ENCODE measurements at regions not wholly inside any gene's neighbourhood (a gene's known extent, or its start where the extent isn't known, plus 50 kb on each side); places are given as distances from the start of the nearest gene placed in this dataset.

DNA sequence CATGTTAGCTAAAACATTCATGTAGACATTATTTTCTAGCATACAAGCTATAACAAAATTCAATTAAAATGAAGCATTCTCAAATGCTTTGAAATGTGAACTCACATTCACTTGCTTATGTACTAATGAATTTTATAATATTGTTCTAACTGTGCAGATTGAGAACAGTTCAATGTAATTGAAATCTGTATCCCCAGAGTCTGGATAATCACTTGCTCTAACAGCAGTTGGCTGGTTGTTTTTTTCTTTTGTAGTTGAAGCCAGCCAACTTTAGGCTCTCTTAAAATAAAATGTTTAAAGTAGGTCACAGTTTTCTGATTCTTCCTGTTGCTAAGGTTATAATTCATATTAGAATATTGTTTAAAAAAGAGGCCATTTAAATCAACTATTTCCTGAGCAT lies 438.9 kb downstream of the NAF1 start:
- TF ChIP-seq, protein P1, sequence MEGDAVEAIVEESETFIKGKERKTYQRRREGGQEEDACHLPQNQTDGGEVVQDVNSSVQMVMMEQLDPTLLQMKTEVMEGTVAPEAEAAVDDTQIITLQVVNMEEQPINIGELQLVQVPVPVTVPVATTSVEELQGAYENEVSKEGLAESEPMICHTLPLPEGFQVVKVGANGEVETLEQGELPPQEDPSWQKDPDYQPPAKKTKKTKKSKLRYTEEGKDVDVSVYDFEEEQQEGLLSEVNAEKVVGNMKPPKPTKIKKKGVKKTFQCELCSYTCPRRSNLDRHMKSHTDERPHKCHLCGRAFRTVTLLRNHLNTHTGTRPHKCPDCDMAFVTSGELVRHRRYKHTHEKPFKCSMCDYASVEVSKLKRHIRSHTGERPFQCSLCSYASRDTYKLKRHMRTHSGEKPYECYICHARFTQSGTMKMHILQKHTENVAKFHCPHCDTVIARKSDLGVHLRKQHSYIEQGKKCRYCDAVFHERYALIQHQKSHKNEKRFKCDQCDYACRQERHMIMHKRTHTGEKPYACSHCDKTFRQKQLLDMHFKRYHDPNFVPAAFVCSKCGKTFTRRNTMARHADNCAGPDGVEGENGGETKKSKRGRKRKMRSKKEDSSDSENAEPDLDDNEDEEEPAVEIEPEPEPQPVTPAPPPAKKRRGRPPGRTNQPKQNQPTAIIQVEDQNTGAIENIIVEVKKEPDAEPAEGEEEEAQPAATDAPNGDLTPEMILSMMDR (conservative IDR thresholded peaks at IDR 0.05) = no peak
- TF ChIP-seq ZFX (IDR thresholded peaks at IDR 0.05) = no peak
